HG03280 (cell line): ENCODE measurements at regions not wholly inside any gene's neighbourhood (a gene's known extent, or its start where the extent isn't known, plus 50 kb on each side); places are given as distances from the start of the nearest gene placed in this dataset.
"Not testable (repeated sequence)": the region's sequence is repeated elsewhere in the genome, so short reads cannot be mapped to it uniquely, and the experiment has no call there.

Experiments used
- ATAC-seq: cut with Tn5 transposase; IDR thresholded peaks from one replicate; pipeline ENCODE4 v1.9.1; 2021; ENCODE audit warnings: mild to moderate bottlenecking, moderate library complexity; ENCODE audit not compliant: unreplicated experiment

DNA sequence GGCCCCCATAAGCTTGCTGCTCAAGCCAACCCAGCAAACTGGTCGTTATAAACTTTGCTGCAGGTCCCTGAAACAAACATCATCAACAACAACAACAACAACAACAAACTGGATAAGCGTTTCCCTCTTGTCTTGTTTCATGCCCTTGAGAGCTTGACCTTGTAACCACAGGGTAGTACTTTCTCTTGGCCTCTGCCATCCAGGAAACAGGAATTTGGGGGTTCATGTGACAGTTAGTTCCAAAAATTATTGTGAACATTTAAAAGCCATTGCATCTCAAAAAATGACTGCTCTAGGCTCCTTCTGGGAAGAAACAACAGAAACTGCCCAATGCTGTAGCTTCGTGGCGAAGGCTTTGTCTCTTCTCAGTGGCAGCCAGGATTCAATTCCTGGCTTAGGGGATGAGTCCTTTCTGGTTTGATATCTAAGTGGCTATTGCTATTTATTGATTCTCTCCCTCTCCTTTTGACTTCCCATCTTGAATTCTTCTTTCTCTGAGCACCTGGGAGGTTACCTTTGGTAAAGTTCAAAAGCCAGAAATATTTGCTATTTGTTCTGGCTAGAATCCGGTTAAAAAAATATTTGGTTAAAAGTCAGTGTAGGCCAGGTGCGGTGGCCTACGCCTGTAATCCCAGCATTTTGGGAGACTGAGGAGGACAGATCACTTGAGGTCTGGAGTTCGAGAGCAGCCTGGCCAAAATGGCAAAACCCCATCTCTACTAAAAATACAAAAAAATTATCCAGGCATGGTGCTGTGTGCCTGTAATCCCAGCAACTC is 52.0 kb upstream of the CPM start:
- no peak for ATAC-seq

DNA sequence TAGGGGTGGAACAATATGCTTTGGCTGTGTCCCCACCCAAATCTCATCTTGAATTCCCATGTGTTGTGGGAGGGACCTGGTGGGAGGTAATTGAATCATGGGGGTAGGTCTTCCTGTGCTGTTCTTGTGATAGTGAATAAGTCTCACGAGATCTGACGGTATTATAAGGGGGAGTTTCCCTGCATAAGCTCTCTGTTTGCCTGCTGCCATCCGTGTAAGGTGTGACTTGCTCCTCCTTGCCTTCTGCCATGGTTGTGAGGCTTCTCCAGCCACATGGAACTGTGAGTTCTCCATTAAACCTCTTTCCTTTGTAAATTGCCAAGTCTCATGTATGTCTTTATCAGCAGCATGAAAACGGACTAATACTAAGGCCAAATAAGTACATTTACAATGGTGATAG is 64.6 kb upstream of the CPM start:
- not testable (repeated sequence) for ATAC-seq

DNA sequence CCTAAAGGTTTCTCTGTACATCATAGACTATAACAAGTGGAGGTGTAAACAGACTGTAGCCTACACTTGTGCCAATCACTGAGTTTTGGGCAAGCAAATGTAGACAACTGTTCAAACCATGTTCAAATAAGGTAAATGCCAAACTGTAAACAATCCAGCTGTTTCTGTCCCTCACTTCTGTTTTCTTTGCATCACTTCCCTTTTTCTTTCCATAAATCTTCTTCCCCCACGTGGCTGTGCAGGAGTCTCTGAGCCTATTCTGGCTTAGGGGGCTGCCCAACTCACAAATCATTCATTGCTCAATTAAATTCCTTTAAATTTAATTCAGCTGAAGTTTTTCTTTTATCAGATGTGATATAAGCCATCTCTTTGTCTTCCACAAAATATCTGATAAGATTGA is 65.1 kb upstream of the CPM start:
- ATAC-seq: no peak

DNA sequence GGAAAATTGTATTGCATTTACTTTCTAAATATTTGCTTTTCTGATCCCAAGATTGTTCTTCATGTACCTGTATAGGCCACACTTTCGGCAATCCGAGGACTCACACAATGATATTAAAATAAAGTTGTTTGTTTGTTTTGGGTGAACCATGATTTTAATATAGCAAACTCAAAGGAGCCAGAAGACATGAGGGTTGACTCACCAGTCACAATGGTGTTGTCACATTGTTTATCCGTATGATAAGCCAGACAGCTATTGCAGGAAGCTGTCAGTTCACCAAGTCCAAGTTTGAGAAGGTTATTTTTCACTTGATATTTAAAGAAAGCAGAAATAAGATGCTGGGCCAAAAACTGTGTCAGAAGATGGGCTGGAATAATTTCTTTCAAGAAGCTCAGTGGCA is 67.1 kb upstream of the CPM start:
- no peak for ATAC-seq

DNA sequence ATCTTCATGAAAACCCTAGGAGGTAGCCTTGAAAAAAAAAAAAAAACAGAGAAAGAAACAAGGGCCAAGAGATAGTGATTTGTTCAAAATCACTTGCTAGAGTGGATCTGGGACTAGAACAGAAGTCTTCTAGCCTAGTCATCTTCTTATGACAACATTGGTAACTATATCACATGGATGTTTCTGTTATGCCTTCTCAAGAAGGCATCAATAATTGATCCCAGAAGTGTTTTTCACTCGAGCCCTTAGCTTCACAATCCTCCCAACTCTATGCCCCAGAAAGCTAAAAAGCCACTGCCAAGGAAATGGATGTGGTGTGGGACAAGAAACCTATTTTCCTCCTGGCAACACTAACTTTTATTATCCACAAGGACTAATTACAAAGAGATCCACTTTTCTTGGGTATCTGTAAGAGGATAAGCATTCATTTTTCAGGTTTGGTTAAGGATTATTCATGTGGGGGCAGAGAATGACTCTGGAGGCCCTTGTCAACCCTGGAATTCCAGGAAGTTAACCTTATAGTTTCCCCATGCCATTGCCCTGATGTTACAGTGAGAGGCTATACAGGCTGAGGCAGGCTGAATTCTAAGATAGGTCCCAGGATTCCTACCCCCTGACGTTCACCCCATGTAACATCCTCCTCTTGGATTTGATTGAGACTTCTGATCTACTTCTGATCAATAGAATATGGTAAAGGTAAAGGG is 67.7 kb upstream of the CPM start:
- no peak for ATAC-seq

DNA sequence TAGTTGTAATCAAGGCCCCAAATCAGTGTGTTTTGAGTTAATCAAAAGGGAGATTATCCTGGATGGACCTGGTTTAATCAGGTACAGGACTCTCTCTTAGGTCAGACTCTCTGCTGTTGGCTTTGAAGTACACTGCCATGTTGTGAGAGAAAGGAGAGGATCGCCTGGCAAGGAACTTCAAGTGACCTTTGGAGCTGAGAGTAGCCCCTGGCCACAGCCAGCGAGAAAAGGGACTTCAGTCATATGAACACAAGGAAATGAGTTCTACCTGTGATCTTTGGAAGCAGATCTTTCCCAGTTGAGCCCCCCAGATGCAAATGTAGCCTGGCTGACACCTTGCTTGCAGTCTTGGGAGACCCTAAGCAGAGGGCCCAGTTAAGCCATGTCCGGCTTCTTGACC is 68.3 kb upstream of the CPM start:
- no peak for ATAC-seq

DNA sequence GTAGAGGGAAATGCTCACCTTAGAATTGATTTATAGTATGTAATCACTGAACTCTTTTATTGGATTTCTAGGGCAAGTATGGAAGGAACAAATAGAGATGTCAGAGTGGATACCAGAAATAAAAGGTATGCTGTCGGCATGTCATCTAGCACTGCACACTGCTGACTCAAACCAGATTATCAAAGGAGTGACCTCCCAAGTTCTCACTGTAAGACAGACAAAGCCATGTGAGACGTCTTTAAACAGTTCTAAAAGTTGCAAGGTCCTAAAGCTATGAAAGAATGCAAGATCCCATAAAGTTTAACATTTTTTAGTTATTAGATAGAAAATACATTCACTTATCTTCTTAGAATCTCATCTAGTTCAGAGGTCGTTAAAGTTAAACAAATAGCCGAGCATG is 70.0 kb upstream of the CPM start:
- ATAC-seq: no peak

DNA sequence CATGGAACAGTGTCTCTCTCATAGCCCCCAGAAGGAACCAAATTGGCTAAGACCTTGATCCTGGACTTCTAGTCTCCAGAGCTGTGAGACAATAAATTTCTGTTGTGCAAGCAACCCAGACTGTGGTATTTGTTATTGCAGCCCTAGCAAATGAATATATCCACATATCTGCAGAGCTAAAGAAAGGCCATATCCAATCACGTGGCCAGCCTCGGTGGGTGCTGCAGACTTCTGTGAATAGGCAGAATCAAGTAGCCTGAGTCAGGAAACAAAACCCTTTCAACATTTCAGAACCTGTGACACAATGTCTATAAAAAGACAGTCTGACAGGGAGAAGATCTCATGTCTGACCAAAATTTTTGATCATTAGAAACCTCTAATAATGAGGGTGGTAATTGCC is 71.0 kb upstream of the CPM start:
- ATAC-seq: no peak

DNA sequence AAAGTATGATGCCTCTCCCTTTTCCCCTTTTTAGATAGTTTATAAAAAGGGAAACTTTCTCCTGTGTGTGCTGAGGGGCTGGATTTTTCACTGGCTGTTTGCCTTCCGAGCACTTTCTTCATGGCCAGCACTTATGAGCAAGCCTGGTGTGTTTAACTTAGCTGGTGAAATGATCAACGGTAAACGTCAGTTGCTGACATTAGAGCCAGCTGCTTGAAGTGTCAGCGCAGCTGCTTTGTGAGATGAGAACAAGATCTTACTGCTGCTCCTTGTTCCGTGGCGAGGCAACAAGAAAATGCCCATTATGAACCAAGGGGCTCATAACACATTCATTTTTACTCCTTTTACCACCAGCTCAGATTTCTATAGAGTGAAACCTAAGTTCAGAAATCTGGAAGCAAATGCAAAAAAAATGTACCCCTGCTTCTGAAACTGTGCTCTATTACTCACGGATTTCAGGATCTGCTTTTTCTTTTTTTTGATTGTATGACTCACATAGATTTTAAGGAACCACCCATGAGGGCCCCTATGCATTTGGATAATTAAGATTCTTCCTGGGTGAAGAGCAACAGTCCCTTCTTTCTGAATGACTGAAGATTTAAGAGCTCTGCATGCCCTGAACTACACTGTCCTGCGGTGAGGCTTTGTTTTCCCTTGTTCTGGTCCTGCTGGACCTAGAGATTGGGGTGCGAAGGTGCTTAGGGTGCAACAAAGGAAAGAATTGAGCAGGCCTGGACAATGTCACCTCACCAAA is 74.3 kb upstream of the CPM start:
- ATAC-seq: no peak

DNA sequence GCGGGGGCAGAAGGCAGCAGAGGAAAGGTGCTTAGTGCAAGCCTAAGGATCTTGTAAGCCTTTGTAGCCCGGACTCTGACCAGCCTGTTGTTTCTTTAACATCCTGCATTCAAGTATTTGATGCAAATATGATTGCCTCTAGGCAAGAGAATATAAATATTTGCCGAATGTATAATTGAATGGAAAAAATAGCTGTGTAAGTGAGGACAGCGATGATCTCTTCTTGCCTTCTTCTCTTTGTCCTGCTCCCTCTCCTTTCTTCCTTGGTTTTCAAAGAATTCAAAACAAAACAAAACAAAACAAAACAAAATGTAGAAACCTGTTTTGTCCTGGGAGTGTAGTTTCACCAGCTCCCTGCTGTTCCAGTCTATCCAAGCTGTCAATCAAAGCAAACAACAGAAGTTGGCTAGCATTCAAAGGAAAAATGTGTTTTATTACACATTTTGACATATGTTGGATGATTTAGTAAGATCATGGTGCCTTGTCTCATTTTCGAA is 74.9 kb upstream of the CPM start:
- ATAC-seq: no peak

DNA sequence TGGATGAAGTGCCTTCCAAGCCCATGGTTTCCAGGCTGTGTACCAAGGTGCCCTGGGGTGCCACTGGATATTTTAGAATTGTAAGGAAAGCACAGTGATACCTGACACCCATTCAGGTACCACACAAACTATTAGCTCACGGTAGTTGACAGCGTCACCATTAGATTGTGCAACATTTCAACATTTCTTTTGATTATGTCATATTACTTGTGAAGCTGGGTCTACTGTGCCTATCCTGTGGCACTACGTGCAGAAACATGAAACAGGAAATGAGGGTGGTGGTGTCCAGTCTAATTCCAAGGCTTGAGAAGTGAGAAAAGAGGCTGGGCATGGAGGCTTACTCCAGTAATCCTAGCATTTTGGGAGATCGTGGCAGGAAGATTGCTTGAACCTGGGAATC is 75.5 kb upstream of the CPM start:
- no peak for ATAC-seq

DNA sequence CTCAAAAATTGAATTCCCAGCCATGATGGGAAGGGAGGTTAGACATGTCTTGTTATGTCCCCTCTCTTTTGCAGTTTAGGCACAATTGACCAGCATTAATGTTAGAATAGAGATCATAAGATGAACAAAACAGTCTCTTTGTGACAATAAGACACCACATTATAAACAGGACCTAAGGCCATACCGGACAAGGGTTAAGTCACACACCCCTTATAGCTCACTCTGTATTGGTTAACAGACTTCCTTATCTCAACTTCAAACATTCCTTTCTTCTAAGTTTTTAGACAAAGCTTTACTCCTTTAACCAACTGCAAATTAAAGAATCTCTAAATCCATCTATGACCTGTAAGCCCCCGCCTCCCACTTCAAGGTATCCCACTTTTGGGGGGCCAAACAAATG is 81.1 kb upstream of the CPM start:
- ATAC-seq: no peak

DNA sequence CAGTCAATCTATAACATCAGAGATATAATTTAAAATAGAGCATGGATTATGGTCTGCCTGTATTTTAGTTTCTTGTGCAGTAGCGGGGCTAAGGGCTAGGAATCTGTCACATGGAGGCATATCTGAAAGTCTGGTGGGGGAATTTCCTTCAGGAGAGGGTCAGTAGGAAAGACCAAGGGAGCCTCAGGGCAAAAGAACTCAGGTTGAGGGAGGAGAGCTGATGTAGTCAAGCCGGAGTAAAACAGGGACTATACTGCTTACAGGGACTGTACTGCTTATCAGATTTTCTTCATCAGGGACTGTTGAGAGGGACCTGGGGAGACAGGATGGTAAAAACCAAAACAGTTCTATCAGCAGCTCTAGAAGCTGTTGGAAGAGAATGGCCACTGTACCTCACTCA is 82.0 kb upstream of the CPM start:
- no peak for ATAC-seq

DNA sequence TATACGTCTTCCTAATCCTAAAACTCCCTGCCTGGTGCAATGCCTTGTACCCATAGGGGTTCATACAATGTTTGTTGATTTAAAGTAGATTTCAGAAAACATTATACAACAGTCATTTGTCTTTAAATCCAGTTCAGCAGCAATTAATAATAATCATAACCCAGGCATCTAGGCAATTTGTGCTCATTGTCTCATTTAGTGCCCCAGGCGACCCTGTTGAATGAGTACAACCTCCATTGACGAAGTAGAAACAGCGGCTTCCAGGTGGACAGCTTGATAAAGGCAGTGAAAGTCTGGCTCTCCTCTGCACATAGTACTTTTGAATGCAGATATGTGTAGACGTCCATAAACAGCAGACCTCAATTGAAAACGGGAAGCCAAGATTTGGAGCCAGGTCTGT is 82.9 kb upstream of the CPM start:
- ATAC-seq: no peak

DNA sequence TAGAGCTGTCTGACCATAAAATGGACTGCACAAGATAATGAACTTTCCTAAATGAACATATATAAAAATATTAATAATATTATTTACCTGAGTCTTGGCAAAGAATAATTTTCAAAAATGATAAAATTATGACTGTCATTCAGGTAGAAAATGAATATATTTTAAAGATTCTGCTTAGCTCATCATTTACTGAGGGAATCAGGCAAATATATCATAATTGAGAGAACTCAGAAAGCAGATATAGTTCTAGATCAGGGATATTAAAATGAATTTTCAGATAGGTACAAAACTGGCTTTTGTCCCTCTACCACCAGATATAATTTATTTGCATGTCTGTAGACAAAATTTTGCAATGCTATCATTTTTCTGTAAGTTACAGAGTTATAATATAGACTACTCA is 86.1 kb upstream of the CPM start:
- ATAC-seq: no peak

DNA sequence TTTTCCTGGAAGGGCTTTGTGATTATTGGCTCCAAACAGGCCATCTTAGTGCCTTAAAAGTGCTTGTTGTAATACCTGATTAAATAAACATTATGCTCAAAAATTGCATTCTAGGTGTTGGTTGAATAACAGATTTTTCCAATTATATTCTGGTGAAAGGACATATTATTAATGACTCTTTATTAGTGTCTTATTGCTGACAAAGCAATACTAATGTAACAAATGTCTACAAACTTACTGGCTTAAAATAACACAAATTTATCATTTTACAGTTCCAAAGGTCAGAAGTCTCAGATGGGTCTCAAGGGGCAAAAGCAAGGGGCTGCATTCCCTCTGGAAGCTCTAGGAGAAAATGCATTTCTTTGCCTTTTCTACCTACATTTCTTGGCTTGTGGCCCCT is 86.9 kb upstream of the CPM start:
- no peak for ATAC-seq

DNA sequence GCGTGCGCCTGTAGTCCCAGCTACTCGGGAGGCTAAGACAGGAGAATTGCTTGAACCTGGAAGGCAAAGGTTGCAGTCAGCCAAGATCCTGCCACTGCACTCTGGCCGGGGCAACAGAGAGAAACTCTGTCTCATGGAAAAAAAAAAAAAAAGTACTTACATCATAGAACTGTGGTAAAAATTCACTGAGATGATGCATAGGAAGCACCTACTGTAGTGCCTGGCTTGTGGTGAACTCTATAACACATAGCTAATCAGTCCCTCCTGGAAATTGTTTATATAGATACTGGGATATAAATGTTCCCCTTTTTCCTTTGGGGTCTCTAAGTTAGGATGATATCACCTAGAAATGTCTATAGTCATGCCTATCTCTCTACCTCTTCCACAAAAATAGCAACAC is 89.7 kb upstream of the CPM start:
- no peak for ATAC-seq

DNA sequence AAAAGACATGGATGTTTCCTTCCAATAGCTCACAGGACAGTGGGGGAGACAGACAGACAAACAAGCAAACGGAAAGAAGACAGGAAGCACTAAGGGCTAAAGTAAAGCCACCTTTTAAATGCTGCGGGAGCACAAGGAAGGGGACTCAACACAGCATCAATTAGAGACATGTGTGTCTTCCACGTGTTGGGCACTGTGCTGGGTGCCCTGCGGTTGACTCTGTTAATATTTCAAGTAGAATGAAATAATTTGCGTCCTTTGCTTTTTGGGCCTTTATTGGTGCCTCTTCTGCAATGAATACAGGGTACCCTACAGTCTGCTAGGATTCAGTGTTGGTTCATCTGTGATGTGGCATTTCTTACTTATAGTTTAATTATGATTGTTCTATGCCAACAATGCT is 90.9 kb upstream of the CPM start:
- no peak for ATAC-seq

DNA sequence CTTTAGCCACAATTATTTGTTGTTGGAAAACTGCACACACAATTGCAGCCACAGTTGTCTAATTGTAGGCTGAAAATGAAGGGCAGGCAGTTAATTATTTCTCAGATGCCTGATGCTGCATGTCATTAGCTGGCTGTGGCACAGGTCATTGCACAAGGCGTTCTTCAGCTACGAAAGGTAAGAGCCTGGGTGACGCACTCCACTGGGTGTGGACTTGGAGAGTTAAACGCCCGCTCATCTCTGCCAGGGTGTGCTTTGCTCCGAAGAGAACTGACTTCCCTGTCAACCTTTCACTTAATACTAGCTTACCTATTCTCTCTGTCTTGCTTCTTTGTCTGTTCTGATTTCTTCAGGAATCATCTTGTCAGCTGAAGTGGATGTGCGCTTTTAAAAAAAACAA is 91.4 kb upstream of the CPM start:
- no peak for ATAC-seq

DNA sequence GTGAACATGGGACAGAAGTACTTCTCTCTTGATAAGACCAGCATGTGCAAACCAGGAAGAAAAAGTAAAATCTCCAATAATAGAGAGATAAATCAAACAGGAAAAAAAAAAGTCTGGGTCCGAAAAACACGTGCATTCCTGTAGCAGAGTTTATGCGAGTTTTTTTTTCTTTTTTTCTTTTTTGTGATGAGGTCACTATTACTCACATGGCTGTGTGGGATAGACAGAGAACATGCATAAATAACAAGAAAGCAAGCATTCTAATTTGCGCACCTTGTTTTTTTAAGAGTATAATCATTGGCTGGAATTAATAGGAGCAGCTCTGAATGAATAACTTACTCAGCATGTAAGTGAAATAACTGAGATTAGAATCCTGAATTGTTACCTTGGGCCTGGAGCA is 91.9 kb upstream of the CPM start:
- no peak for ATAC-seq

DNA sequence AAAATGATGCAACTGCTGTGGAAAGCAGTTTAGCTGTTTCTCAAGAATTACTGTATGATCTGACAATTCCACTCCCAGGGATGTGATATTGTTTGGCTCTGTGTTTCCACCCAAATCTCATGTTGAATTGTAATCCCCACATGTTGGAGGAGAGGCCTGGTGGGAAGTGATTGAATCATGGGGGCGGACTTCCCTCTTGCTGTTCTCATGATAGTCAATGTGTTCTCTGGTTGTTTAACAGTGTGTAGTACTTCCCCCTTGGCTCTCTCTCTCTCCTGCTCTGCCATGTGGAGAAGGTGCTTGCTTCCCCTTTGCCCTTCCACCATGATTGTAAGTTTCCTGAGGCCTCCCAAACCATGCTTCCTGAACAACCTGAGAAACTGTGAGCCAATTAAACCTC is 93.4 kb upstream of the CPM start:
- no peak for ATAC-seq

DNA sequence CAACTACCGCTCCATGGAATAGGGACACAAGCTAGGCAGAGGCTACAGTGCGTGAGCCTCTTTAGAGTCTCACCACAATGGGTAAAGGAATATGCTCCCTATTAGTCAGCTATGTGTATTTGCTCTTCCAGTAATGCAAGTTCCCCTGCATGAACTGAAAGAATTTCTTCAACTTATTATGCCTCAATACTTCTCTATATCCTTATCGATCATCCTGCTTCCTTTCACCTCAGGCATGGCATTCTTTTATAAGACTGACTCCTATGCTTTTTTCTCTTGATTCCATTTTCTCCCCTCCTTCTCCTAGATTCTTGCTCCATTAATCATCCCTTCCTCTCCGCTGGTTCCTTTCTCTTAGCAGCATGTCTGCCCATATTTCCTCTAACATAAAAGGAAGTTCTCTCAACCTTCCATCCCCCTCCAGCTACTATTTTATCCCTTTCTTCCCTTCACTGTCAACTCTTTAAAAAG is 94.5 kb upstream of the CPM start:
- ATAC-seq: no peak
